GM10248 (cell line): ENCODE measurements at regions not wholly inside any gene's neighbourhood (a gene's known extent, or its start where the extent isn't known, plus 50 kb on each side); places are given as distances from the start of the nearest gene placed in this dataset.

Experiments used
- CTCF ChIA-PET: fragments of 300-600 bp; sonication (Branson Sonifier 250); formaldehyde crosslinking; extraction: SDS; loops from one replicate; lab custom pipeline; 2021; ENCODE audit warnings: antibody characterized with exemption; lab: Yijun Ruan, JAX
- POLR2A ChIA-PET: fragments of 350-650 bp; sonication (Branson Sonifier 250); formaldehyde crosslinking; extraction: SDS; loops from one replicate; lab custom pipeline; 2020; ENCODE audit warnings: antibody characterized with exemption; lab: Yijun Ruan, JAX
- DNase-seq: peaks from one replicate; pipeline ENCODE4 v3.0.0; 2012; ENCODE audit errors: extremely low spot score
- CTCF ChIP-seq: IDR thresholded peaks from 2 replicates; pipeline ENCODE4 v1.5.1; 2012; ENCODE audit warnings: mild to moderate bottlenecking, low read depth; ENCODE audit errors: extremely low read depth, missing control alignments, control extremely low read depth

- CTCF ChIA-PET = no interaction called here
These were observed 656.0 kb upstream of the CELF4 start for GRCh38 chr18:38221476-38222100.

DNA sequence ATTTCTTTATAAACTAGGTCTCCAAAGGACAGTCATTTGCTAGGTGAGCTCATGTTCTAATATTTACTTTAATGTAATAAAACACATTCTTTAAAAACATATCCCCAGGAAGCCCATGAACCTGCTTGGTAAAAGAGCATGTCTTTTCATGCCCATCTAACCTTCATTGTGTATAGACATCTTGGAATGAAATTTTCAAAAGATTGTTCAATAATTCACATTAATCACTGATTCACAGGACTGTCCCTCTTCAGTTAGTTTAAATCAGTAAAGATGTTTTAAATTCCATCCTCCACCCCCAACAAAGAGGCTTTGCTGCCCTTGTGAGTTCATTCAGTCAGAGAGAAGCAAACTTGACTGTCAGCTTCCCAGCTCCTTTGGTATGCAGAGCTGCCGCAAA is 633.4 kb upstream of the CELF4 start:
- ChIA-PET POLR2A (no interaction called here), CTCF (interaction anchor here (0.8 to 1.7 kb wide), 3 partner anchors 12 to 47 kb away, joined by 3 read pairs; no protein-coding TSS in a partner anchor)
- no peak for DNase-seq
- no peak for TF ChIP-seq CTCF

More at GRCh38 chr18:38221476-38222100, 656.0 kb upstream of the CELF4 start:
- POLR2A ChIA-PET = no interaction called here
- DNase-seq = no peak
- no peak for TF ChIP-seq CTCF

GRCh38 chr18:38198526-38198925 is 632.9 kb upstream of the CELF4 start:
- TF ChIP-seq CTCF = no peak
- CTCF ChIA-PET = interaction anchor here (0.8 to 1.5 kb wide), 3 partner anchors 11 to 30 kb away, joined by 3 to 4 read pairs (median 3); no protein-coding TSS in a partner anchor
- POLR2A ChIA-PET = no interaction called here
- no peak for DNase-seq

DNA sequence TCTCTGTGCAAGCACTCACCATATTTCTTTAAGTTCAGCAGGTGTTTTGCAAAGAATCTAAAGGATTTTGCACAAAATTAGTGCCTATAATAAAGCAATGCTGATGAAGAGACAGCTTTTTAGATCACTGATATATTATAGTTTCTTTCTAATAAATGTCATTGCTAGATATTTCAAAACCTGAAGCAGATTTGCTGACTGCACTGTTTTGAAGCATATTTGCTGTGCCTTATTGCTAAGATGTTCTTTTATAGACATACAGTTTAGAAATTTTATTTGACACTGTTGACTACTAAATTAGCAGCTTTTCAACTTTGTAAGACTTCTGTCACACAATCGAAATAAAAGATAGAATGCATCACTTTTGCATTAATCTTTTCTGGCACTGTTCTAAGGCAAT is 620.9 kb upstream of the CELF4 start:
- no peak for TF ChIP-seq CTCF
- DNase-seq = no peak
- POLR2A ChIA-PET = no interaction called here
- CTCF ChIA-PET = interaction anchor here (1.4 kb wide), 1 partner anchor 10 kb away, joined by 4 read pairs; no protein-coding TSS in a partner anchor

DNA sequence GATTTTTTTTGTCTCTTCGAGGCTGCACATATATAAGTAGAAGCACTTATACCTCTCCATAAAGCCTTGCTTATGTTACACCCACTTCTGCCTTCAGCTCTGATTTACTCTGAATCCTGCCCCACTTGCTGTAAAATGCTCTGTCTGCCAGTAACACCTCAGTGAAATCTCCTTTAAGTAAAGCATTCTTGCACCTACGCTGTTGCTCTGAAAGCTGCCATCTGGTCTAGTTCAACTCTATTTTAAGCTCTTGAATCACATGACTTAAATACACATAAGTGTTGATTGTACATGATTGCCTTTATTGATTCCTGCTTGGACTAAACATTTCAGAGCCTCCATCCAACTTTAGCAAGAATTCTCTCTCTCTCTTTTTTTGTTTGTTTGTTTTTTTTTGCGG is 609.0 kb upstream of the CELF4 start:
- no peak for DNase-seq
- TF ChIP-seq CTCF = no peak
- CTCF ChIA-PET = interaction anchor here (1.1 kb wide), 1 partner anchor 24 kb away, joined by 3 read pairs; no protein-coding TSS in a partner anchor
- POLR2A ChIA-PET = no interaction called here

DNA sequence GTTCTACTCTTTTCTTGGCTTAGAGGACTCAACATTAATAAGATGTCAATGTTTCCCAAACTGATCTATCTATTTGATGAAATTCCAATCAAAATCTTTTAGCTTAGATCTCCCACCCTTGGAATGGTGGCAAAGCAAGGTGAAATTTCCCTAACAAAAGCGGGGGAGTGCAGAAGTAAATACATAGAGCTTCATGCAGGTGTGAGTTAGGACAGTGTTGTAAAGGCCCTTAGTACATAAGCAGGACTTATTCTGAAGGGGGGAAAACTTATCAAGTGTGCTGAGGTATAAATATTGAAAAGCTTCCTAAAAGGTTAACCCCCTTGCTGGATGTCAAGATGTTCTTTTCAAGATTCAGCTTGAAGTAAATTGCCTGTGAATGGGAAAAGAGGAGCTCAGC is 608.6 kb upstream of the CELF4 start:
- CTCF ChIA-PET = interaction anchor here (1.1 kb wide), 1 partner anchor 25 kb away, joined by 3 read pairs; no protein-coding TSS in a partner anchor
- no peak for TF ChIP-seq CTCF
- POLR2A ChIA-PET = no interaction called here
- DNase-seq = no peak

DNA sequence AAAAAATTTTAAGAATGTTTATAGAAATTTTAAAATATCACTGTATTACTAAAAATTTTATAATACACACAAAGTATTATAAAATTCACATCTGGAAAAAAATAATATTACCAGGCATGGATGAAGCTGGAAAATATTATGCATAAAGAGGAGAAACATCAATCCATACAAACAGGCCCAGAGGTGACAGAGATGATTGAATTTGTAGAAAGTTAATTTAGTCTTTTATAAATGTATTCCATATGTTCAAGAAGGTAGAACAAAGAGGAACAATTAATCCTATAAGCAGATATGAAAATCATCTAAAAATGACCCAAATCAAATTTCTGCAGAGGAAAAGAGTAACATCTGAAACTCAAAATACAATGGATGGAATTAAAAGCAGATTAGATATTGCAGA is 605.2 kb upstream of the CELF4 start:
- POLR2A ChIA-PET = no interaction called here
- no peak for TF ChIP-seq CTCF
- DNase-seq = no peak
- CTCF ChIA-PET = interaction anchor here (1.0 kb wide), 1 partner anchor 43 kb away, joined by 3 read pairs; no protein-coding TSS in a partner anchor
